ENCODE measurements at regions not wholly inside any gene's neighbourhood (a gene's known extent, or its start where the extent isn't known, plus 50 kb on each side); places are given as distances from the start of the nearest gene placed in this dataset.

- H4K8ac ChIP-seq (ENCODE audit: low read depth in 2 of 2, low read length in 2 of 2): no peak overlapping the region
- H4K91ac ChIP-seq (ENCODE audit: insufficient read depth, low read depth, low read length): no peak overlapping the region
- H2BK20ac ChIP-seq (ENCODE audit: low read depth, low read length): no peak overlapping the region
- H2BK5ac ChIP-seq (ENCODE audit: low read depth, low read length, poor library complexity, severe bottlenecking): no peak overlapping the region
- no peak overlapping the region for H3K4me3 ChIP-seq (ENCODE audit: insufficient read depth, low read depth, low read length)
- H3K9ac ChIP-seq (ENCODE audit: low read depth, low read length): no peak overlapping the region
- in situ Hi-C loops (cut with MboI; ENCODE audit: low sequenced_read_pairs) (no loop called here), intact Hi-C loops (cut with micrococcal nuclease) (no loop called here), dilution Hi-C loops (cut with HindIII; ENCODE audit: low sequenced_read_pairs, unreplicated experiment) (no loop called here)
- no peak overlapping the region for H2AK5ac ChIP-seq (ENCODE audit: low read depth, low read length)
- TF ChIP-seq NFE2L2 (IDR thresholded peaks at IDR 0.05; ENCODE audit: low read depth, low read length): no peak
- TF ChIP-seq CHD1 (IDR thresholded peaks at IDR 0.05; ENCODE audit: low read depth, low read length): no peak
- TF ChIP-seq POLR2A (IDR thresholded peaks at IDR 0.05; ENCODE audit: low read depth, low read length): no peak
- TF ChIP-seq RFX5 (IDR thresholded peaks at IDR 0.05; ENCODE audit: low read depth, low read length): no peak
- TF ChIP-seq, protein P1, sequence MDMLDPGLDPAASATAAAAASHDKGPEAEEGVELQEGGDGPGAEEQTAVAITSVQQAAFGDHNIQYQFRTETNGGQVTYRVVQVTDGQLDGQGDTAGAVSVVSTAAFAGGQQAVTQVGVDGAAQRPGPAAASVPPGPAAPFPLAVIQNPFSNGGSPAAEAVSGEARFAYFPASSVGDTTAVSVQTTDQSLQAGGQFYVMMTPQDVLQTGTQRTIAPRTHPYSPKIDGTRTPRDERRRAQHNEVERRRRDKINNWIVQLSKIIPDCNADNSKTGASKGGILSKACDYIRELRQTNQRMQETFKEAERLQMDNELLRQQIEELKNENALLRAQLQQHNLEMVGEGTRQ (IDR thresholded peaks at IDR 0.05; ENCODE audit: low read depth, low read length): no peak
- TF ChIP-seq MXI1 (IDR thresholded peaks at IDR 0.05; ENCODE audit: borderline replicate concordance, low read depth, low read length): no peak
- TF ChIP-seq RCOR1 (IDR thresholded peaks at IDR 0.05; ENCODE audit: insufficient replicate concordance, low read length): no peak
- TF ChIP-seq MAFK (IDR thresholded peaks at IDR 0.05; ENCODE audit: low read depth, low read length): no peak
- no peak for TF ChIP-seq SMC3 (IDR thresholded peaks at IDR 0.05; ENCODE audit: low read depth, low read length)
- no peak for TF ChIP-seq FOS (IDR thresholded peaks at IDR 0.05; ENCODE audit: low read depth, low read length)
- TF ChIP-seq CTCF (conservative IDR thresholded peaks at IDR 0.05; ENCODE audit: low read depth, low read length): no peak
- no peak overlapping the region for H2AK9ac ChIP-seq (replicated peaks; ENCODE audit: low read depth, low read length, poor library complexity)
- no peak overlapping the region for H2BK15ac ChIP-seq (ENCODE audit: low read depth, low read length)
- H3K23ac ChIP-seq (ENCODE audit: low read depth, low read length): no peak overlapping the region
- no peaks in the 10 kb centered on the region for H3K4me1 ChIP-seq (ENCODE audit: control insufficient read depth, insufficient read depth, low read length)
- H3K14ac ChIP-seq (replicated peaks; ENCODE audit: low read depth, low read length): no peak overlapping the region
- BruUV-seq (replicated peaks): no TSS peak
- 64% methylated on average over 1 of the region's 1 CpG; no CpG with 5 or more reads in 1 of the 2 experiments for WGBS, 2 experiments (ENCODE audit: extremely low coverage in 2 of 2, insufficient read length in 1 of 2)
- DNase-seq: no peak
- H3K27me3 ChIP-seq (ENCODE audit: control insufficient read depth, insufficient read depth, low read length): no peaks in the 10 kb centered on the region; the same call in 1 of the 2 replicates
- no peak overlapping the region for H3K56ac ChIP-seq (ENCODE audit: extremely low read depth, insufficient read depth, low read length)
- no peaks in the 10 kb centered on the region for H3K9me3 ChIP-seq (ENCODE audit: control insufficient read depth, insufficient read depth, low read length)
- CTCF ChIA-PET: no interaction called here
- no peak overlapping the region for H3K4ac ChIP-seq (ENCODE audit: low read depth, low read length)
- no peak overlapping the region for H2BK120ac ChIP-seq (ENCODE audit: low read depth, low read length)
- H3K4me2 ChIP-seq (ENCODE audit: low read depth, low read length): no peak overlapping the region
- ATAC-seq (ENCODE audit: low read depth): no peak
- no peaks in the 10 kb centered on the region for H3K79me1 ChIP-seq (ENCODE audit: low read depth in 1 of 2, low read length in 2 of 2)
- no peak overlapping the region for H4K5ac ChIP-seq (ENCODE audit: low read depth, low read length)
- H3K36me3 ChIP-seq (ENCODE audit: control insufficient read depth, insufficient read depth, low read length): no peaks in the 10 kb centered on the region
- H4K20me1 ChIP-seq (ENCODE audit: insufficient read depth, low read length): no peaks in the 10 kb centered on the region
- no peak overlapping the region for H3K27ac ChIP-seq (ENCODE audit: insufficient read depth, low read length)
- H3K18ac ChIP-seq (ENCODE audit: low read depth, low read length): no peak overlapping the region
- H3K9me1 ChIP-seq (ENCODE audit: insufficient read depth, low read length): no peaks in the 10 kb centered on the region
- POLR2A ChIA-PET (ENCODE audit: unreplicated experiment): no interaction called here
- no peak overlapping the region for H2AFZ ChIP-seq (replicated peaks; ENCODE audit: low read length, poor library complexity)
Observed at GRCh38 chr10:63021225-63021624, 111.9 kb upstream of the NRBF2 start.

Data from IMR-90 (cell line).